Fibroblast of villous mesenchyme (primary cell): ENCODE measurements at regions not wholly inside any gene's neighbourhood (a gene's known extent, or its start where the extent isn't known, plus 50 kb on each side); places are given as distances from the start of the nearest gene placed in this dataset.
"Not testable (repeated sequence)": the region's sequence is repeated elsewhere in the genome, so short reads cannot be mapped to it uniquely, and the experiment has no call there.

Experiments used
- DNase-seq: peaks from one replicate; pipeline ENCODE4 v3.0.0-alpha.2; 2010; ENCODE audit warnings: low read depth
- H3K4me3 ChIP-seq: 2 replicates; pipeline ENCODE4 v1.5.1; 2011; ENCODE audit warnings: low read depth, mild to moderate bottlenecking, low read length
- CTCF ChIP-seq: IDR thresholded peaks from 2 replicates; pipeline ENCODE4 v1.5.1; 2012; ENCODE audit warnings: low read depth, mild to moderate bottlenecking, low read length; ENCODE audit not compliant: insufficient read depth

DNA sequence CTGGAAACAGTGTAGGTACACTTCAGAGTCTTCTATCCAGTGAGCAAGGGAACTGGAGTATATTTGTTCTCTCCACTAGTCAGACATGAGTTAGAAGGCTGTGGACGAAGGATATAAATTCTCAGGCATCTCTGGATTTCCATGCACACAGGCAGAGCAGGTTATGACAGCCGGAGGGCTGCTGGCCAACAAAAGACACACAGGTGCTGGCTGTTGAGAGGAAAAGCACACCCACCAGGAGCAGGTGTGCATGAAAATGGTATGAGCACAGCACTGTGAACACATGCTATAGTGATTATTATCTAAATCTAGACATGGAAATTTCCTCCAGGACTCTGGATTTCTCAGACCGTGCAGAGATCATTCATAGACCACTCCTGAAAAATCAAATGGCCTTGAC, 444.7 kb upstream of the RPS6KA3 start:
- H3K4me3 ChIP-seq, result no peak overlapping the region
- no peak for TF ChIP-seq CTCF
- DNase-seq, result no peak

DNA sequence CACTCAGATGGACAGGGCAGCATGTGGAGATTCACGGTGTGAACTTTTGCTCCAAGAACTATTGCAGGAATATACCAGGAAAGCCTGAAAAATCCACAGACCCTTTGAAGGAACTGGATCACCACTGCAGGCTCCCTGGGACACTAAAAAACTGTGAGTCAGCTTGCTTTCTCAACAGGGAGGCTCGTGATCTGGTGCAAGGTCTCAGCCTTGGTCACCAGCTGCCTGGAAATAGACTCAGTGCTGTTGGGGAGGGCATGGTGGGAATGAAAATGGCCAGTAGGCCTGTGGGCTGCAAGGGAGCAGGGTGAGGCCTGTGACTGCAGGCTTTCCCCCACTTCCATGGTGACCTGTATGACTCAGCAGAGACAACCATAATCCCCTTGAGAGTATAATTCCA, 426.4 kb upstream of the RPS6KA3 start:
- no peak for TF ChIP-seq CTCF
- H3K4me3 ChIP-seq, result no peak overlapping the region
- DNase-seq, result peak; percentile 47

GRCh38 chrX:20686256-20686655, 419.5 kb upstream of the RPS6KA3 start:
- no peak for TF ChIP-seq CTCF
- no peak for DNase-seq
- H3K4me3 ChIP-seq, result no peak overlapping the region

- peak; percentile 3 for DNase-seq
- H3K4me3 ChIP-seq, result no peak overlapping the region
- no peak for TF ChIP-seq CTCF
Observed at GRCh38 chrX:20685652-20686051, 418.9 kb upstream of the RPS6KA3 start.

GRCh38 chrX:20681683-20682082, 415.0 kb upstream of the RPS6KA3 start:
- H3K4me3 ChIP-seq, result no peak overlapping the region
- no peak for TF ChIP-seq CTCF
- no peak for DNase-seq

- H3K4me3 ChIP-seq, result no peak overlapping the region
- peak; percentile 19 for DNase-seq
- TF ChIP-seq CTCF, result no peak
Observed at GRCh38 chrX:20680998-20681397, 414.3 kb upstream of the RPS6KA3 start.

DNA sequence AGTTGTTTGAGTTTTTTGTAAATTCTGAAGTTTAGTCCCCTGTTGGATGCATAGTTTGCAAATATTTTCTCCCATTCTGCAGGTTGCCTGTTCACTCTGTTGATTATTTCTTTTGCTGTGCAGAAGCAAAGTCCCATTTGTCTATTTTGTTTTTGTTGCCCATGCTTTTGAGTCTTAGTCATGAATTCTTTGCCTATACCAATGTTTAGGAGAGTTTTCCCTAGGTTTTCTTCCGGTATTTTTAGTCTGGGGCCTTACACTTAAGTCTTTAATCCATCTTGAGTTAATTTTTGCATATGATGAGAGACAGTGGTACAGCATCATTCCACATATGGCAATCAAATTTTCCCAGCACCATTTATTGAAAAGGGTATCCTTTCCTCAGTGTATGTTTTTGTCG, 405.8 kb upstream of the RPS6KA3 start:
- TF ChIP-seq CTCF, result no peak
- no peak overlapping the region for H3K4me3 ChIP-seq
- peak; percentile 7 for DNase-seq

- H3K4me3 ChIP-seq, result not testable (repeated sequence)
- DNase-seq, result peak; percentile 44
Observed at GRCh38 chrX:20671746-20672145, 405.0 kb upstream of the RPS6KA3 start.
